ENCODE measurements at regions not wholly inside any gene's neighbourhood (a gene's known extent, or its start where the extent isn't known, plus 50 kb on each side); places are given as distances from the start of the nearest gene placed in this dataset.
"Not testable (repeated sequence)": the region's sequence is repeated elsewhere in the genome, so short reads cannot be mapped to it uniquely, and the experiment has no call there.

- Histone ChIP-seq H3K36me3 (no peaks in the 10 kb centered on the region), H3K4me3 (no peak overlapping the region)
- 22% methylated on average over 4 of the region's 4 CpGs for whole genome bisulfite sequencing (ENCODE audit: insufficient coverage, low coverage, low lambda C conversion rate, missing lambda C conversion rate)
Measured at GRCh38 chr21:32962268-32962667, 63.5 kb upstream of the OLIG2 start.

GRCh38 chr21:32965129-32965680 lies 60.5 kb upstream of the OLIG2 start:
- no peaks in the 10 kb centered on the region for H3K27me3 ChIP-seq
- H3K4me3 ChIP-seq: no peak overlapping the region
- 38% methylated on average over 4 of the region's 4 CpGs for WGBS (ENCODE audit: insufficient coverage, low coverage, low lambda C conversion rate, missing lambda C conversion rate)
- no peak for DNase-seq
- no peaks in the 10 kb centered on the region for H3K36me3 ChIP-seq
- intact Hi-C loops (cut with DNase I): no loop called here
- no peak for ATAC-seq
- TF ChIP-seq CTCF (IDR thresholded peaks at IDR 0.05): no peak
- TF ChIP-seq POLR2A (IDR thresholded peaks at IDR 0.05): no peak
- H3K4me1 ChIP-seq: no peaks in the 10 kb centered on the region
- H3K9me3 ChIP-seq: no peaks in the 10 kb centered on the region
- H3K27ac ChIP-seq: no peak overlapping the region

More at GRCh38 chr21:32962268-32962667, 63.5 kb upstream of the OLIG2 start:
- Histone ChIP-seq H3K9me3 (no peaks in the 10 kb centered on the region), H3K27ac (no peak overlapping the region), H3K4me1 (no peaks in the 10 kb centered on the region), H3K27me3 (no peaks in the 10 kb centered on the region)
- intact Hi-C loops (cut with DNase I): no loop called here
- DNase-seq (no peak), ATAC-seq (no peak)
- TF ChIP-seq CTCF (IDR thresholded peaks at IDR 0.05) (no peak), POLR2A (IDR thresholded peaks at IDR 0.05) (no peak)

- Histone ChIP-seq H3K27me3 (no peaks in the 10 kb centered on the region), H3K36me3 (no peaks in the 10 kb centered on the region), H3K27ac (no peak overlapping the region), H3K9me3 (no peaks in the 10 kb centered on the region), H3K4me1 (no peaks in the 10 kb centered on the region), H3K4me3 (no peak overlapping the region)
- TF ChIP-seq POLR2A (IDR thresholded peaks at IDR 0.05) (no peak), CTCF (IDR thresholded peaks at IDR 0.05) (no peak)
- ATAC-seq: no peak
- 64% methylated on average over 7 of the region's 7 CpGs for WGBS (ENCODE audit: insufficient coverage, low coverage, low lambda C conversion rate, missing lambda C conversion rate)
- no peak for DNase-seq
- intact Hi-C loops (cut with DNase I): no loop called here
Measured at GRCh38 chr21:32966120-32966519, 59.6 kb upstream of the OLIG2 start.

GRCh38 chr21:32968103-32968502 lies 57.6 kb upstream of the OLIG2 start:
- DNase-seq, H3K4me1 ChIP-seq: not testable (repeated sequence)

GRCh38 chr21:32974653-32975052 lies 51.1 kb upstream of the OLIG2 start:
- no peaks in the 10 kb centered on the region for H3K36me3 ChIP-seq
- ATAC-seq (no peak), DNase-seq (no peak)
- WGBS (ENCODE audit: insufficient coverage, low coverage, low lambda C conversion rate, missing lambda C conversion rate): 64% methylated on average over 2 of the region's 2 CpGs
- TF ChIP-seq POLR2A (IDR thresholded peaks at IDR 0.05): no peak
- TF ChIP-seq CTCF (IDR thresholded peaks at IDR 0.05): no peak
- no peak overlapping the region for H3K4me3 ChIP-seq
- intact Hi-C loops (cut with DNase I): no loop called here
- H3K4me1 ChIP-seq: no peaks in the 10 kb centered on the region
- no peaks in the 10 kb centered on the region for H3K27me3 ChIP-seq
- no peaks in the 10 kb centered on the region for H3K9me3 ChIP-seq
- H3K27ac ChIP-seq: no peak overlapping the region

More at GRCh38 chr21:32968103-32968502, 57.6 kb upstream of the OLIG2 start:
- H3K4me3 ChIP-seq; H3K36me3 ChIP-seq; H3K27ac ChIP-seq; H3K27me3 ChIP-seq; ATAC-seq; H3K9me3 ChIP-seq; intact Hi-C loops (cut with DNase I): not testable (repeated sequence)
- 59% methylated on average over 5 of the region's 8 CpGs for WGBS (ENCODE audit: insufficient coverage, low coverage, low lambda C conversion rate, missing lambda C conversion rate)

Data from right lobe of liver (tissue), 6 donors.